ENCODE measurements at regions not wholly inside any gene's neighbourhood (a gene's known extent, or its start where the extent isn't known, plus 50 kb on each side); places are given as distances from the start of the nearest gene placed in this dataset.

DNA sequence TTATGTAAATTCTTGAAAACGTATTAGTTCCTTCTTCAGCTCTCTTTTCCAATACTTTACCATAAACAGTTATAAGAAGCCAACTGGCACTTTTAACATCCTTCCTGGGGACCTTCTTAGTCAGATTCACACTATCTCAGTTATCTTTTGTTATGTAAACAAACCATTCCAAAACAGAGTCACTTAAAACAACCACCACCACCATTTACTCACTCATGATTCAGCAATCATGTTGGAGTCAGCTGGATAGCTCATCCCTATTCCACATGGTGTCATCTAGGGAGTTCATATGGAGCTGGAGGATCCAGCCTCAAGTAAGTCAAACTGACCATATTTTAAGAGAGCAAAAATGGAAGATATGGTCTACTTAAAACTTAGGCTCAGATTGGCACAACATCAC, 240.3 kb upstream of the IRX3 start:
- DNase-seq (ENCODE audit: low spot score), result no peak
- no peak for FAIRE-seq

DNA sequence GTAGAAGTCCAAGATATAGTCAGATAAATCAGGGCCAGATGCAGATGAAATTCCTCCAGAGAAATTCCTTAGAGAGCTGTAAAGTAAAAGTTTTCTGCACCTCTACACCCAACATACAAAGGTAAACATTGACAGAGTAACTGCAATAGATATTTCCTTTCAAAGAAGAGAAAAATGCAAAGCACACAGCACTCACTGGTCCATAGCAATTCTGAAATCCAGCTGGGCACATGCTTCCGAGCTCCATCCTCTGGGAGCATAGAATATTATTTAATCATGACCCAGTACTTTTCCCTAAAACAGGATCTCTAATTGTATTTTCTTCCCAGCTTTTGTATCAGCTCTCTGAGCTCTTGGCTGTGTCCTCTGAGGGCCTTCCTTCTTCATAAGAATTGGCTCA, 239.5 kb upstream of the IRX3 start:
- FAIRE-seq (no peak), DNase-seq (ENCODE audit: low spot score) (no peak)

DNA sequence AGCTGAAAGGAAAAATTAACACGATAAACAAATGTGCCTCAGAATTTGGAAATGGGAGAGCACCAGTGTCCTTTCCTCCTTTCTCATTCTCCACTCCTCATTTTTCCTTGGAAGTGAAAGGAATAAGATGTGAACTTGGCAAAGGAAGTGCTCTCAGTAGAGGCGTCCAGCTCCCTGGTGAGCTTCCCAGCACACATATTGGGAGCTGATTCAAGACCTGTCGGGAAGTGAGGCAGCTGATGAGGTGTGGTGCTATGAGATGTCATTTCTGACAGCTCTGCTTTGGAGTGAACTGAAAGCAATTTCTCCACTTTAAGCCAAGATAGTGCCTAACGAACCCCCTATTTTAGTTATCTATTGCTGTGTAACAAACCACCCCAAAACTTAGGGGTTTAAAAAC, 238.5 kb upstream of the IRX3 start:
- DNase-seq (ENCODE audit: low spot score), result no peak
- FAIRE-seq, result no peak

DNA sequence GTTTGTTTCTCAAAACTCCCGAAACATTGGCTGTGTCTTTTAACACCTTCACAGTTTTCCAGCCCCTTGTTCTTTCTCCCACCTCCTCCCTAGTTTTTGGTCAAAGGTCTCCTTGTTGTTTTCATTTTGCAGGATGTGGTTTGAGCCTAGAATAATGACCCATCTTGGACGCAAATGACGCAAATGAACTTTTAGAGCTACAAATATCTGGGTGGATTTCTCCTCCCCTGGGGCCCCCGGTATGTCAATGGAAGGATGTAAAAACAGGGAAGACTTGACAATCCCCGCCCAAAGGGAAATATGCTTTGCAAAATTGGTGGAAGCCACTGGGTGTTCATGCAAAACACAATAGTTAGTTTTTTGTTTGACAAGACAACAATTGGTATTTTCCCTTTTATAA, 236.0 kb upstream of the IRX3 start:
- DNase-seq (ENCODE audit: low spot score), result no peak
- no peak for FAIRE-seq

DNA sequence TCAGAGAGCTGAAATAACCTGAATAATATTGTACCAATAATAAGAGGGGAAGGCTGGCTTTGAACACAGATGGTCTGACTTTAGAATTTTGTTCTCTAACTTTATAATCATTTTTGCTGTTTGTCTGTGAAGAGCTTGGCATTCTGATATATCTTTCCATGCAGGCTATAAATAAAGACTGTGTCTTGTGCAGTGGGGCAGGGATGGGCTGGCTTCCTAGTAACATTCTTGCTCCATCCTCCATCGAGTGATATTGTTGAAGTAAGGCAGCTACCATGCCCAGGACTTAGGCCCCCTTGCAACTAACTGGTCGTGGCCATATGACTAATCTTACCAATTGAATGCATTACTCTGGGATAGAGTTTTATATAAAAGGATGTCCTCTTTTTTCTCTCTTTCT, 234.7 kb upstream of the IRX3 start:
- FAIRE-seq, result no peak

DNA sequence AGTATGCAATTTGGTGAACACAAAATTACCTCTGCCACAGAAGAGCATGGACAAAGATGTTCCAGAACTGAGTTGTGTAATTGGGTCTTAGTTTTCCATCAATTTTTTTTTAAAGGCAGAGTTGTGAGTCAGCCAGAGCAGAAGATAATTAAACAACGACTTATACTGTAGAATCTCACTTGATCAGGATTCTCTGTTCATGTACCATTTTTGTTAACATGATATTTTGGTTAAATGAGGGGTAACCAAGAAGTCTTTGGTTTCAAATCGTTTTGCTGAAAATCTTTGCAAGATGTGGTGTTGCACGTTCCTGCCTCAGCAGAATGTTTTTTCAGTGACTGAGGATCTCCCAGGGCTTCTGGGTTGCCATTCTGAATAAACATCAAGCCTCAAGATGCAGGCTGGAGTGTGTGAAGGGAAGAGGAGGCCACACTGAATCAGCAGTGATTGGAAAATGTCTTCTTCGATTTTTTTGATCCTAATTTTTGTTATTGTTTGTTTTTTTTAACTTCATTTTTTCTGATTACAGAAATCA, 232.6 kb upstream of the IRX3 start:
- no peak for DNase-seq (ENCODE audit: low spot score)
- no peak for FAIRE-seq

More for the DNA sequence above, 234.7 kb upstream of the IRX3 start:
- DNase-seq (ENCODE audit: low spot score), result no peak

DNA sequence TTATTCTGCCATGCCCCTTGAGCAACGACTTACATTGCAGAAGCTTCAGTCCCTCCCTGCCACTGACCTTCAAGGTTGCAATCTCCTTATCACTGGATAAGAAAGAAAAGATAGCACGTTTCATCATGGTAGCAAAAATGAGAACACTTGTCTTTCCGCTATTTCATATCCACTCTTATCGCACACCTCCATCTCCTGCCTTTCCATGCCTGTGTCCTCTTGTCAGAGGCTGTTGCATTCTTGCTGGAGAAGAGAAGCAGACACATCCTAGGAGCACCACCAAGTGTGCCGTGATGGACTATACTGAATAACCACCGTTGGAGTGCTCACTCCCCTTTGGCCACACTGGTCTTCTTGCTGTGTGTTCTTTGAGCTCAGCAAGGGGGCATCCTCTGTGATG, 230.6 kb upstream of the IRX3 start:
- DNase-seq (ENCODE audit: low spot score), result no peak
- no peak for FAIRE-seq

DNA sequence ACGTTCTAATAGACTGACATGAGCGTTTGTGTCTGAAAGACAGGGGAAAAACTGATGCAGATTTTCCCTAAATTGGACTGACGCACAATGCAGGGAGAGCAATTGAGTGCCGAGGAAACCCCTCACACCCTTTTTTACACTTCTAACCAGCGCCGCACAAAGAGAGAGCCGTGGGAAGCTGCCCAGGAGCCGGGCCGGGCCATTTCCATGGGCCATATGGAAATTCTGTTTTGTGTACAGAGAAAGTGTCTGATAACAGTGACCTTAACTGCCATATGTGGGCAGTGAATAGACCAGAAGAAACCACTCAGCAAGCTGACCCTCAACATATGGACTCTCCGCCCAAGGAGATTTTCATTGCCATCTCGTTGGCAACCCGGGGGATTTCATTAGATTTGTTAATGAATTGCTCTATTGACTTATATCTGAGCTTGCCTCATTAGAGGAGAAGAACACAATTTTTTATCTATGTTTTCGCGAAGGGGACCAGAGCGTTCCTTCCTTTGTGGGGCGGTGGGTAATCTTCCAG, 225.9 kb upstream of the IRX3 start:
- DNase-seq (ENCODE audit: low spot score), result no peak
- FAIRE-seq, result no peak

DNA sequence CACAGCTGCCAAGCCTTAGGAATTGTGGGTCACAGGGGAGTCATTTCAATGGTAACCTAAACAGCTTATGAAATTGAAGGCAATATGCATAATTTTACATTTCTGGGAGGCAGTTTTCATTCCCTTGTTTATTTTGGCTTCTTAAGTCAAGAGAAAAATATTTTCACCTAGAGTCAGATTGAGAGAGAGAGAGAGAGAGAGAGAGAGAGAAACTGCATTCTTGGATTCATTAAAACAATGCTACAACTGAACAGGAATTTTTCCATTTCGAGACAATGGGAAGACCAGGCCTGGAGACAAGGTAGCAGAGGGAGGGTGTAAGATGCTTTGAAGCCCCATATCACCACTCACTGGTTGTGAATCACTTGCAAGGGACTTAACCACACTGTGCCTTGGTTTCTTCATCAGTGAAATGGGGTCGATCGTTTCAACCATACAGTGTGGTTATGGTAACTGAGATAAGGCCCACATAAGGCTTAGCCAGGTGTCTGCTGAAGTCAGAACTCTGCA, 224.7 kb upstream of the IRX3 start:
- FAIRE-seq, result no peak
- no peak for DNase-seq (ENCODE audit: low spot score)

DNA sequence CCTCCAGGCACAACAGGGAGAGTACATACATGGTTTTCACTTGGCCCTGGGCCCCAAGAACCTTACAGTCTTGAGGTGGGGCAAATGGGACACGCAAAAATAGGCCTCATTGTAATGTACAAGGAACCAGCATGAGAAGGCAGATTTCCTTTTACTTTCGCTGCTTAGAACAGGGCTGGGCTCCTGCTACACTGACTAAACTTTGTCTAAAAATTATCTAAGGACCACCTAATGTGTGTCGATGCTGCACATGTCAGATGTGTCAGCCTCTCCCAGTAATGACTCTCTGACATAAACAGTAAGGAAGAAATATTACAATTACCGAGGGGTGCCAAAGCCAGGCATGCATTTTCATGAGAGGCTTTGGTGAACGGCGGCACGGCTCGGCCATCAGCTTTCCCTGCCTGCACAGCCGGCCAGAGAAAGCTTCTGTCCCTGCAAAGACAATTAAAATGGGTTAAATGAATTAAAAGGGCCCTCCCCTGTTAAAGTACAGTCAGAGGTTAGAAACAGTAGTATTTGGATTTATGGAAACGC, 224.2 kb upstream of the IRX3 start:
- DNase-seq (ENCODE audit: low spot score) (no peak), FAIRE-seq (no peak)

DNA sequence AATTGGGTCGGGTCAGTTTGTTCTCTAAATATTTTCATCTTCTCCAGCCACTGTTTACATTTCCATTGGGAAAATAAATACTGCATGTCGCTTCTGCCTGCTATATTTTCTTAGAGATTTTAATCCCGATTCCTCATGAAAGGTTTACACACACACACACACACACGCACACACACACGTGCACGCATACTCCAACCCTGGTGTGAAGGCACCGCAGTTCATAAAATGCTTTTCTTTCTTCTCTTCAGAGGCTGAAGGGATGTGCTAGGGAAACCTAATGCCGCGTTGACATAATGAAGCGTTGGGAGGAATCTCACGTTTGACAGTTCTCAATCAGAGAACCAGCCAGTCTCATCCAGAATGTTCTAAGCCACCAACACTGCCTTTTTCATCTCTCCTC, 222.9 kb upstream of the IRX3 start:
- FAIRE-seq (no peak), DNase-seq (ENCODE audit: low spot score) (no peak)

DNA sequence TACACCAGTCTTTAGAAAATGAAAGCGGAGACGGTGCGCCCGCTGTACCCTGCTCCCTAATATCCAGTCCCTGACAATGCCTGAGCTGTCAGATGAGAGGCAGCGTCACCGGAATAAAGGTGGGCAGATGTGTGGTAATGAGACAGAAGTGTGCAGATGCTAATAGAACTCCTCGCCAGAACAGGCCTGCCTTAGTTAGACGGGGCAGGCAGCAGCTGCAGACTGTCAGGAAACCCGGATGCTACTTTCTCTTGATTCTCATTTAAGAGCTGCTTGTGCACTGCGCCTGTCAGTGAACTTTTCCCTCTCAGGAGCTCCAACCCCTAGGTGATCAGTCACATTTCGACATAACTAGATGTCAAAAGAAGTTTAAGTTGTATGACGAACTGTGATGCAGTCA, 221.8 kb upstream of the IRX3 start:
- DNase-seq (ENCODE audit: low spot score) (no peak), FAIRE-seq (no peak)

DNA sequence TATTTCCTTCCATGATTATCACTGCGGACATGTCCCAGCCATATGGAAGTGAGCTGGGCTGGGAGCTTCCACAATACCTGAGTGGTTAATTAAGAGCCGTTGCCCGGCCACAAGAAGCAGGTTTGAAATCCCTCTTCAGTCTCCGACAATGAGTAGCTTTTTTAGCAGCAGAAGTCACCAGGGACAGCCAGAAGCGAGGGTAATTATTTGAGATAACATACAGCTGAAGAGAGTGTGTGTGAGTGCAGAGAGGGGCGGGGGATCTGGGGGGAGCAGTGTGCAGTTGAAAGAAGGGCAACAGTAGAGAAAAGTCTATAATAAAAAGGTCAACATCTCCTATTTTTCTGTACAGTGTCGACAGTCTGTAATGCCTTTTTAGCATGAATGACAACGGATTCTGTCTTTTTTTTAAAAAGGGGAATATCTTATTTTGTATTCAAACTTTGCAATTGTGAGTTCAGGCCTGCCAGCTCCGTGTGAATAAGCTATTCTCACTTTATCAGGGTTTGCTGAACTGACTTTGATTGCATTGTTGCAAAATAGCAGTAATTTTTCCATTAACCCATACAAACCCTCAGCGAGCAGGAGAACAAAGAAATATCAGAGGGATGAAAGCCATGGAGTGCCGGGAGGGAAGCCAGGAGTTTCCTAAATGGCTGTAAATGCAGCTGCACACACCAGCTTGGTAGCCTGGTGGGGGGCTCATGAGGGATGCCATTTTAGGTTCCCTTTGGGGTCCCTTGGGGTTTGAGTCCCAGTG, 220.3 kb upstream of the IRX3 start:
- DNase-seq (ENCODE audit: low spot score), result no peak

DNA sequence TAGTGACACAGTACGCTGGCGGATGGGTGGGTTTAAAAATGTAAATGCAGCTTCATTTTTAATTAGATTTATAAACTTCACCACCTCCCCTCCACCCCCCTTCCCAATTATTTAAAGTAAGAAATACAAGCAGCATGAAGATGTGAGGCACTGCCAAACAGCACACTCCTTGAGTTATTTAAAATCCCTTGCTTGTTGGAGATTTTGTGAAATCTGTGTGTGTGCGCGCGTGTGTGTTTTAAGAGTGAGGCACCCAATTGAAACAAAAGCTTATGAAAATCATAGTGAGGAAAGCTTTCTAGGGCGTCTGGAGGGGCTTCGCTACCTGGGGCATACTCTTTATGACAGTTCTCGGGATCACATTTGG, 219.6 kb upstream of the IRX3 start:
- FAIRE-seq (no peak), DNase-seq (ENCODE audit: low spot score) (no peak)

More for the DNA sequence above, 220.3 kb upstream of the IRX3 start:
- no peak for FAIRE-seq

DNA sequence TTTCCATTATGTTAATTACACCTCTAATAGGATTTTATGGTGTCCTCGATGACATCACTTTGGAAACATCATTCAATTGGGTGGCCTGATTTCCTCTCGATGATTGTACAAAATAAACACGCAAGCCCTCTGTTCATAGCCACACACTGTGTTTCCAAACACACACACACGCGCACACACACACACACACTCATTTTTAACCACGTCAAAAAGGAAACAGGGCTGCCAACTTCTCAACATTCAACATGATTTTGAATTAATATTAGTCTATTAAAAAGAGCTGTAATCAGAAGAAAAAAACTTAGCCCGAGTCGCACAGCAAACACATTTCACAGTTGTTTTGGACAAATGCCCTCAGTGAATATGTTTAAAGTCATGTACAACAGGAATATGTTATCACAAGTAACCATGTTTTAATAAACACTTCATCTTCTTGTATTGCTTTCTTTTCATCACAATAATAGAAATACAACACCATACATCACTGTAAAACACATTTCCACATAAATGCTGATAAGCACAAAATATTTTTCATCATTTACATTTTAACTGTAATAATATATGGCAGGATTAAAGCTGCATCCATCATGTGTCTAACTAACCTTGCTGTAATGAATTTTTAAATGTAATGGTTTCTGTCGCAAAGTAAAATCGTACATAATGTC, 219.1 kb upstream of the IRX3 start:
- no peak for FAIRE-seq
- DNase-seq (ENCODE audit: low spot score), result no peak

DNA sequence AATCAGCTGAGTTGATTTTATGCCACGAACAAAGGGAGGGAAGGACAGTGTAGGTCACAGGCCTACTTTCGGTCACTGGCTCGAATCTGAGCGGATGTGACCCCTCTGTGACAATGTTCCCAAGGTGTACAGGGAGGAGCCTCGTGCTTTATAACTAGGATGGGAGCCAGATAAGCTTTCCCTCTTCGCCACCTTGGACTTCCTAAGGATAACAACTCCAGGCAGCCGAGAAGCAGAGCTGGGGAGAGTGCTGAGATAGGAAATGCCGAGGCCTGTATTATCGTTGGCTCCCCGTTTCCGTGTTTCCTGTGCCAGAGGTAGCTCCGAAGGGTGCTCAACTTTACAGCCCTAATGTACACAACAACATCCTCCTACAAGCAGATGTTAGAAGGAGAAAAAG, 217.8 kb upstream of the IRX3 start:
- DNase-seq (ENCODE audit: low spot score) (no peak), FAIRE-seq (no peak)

DNA sequence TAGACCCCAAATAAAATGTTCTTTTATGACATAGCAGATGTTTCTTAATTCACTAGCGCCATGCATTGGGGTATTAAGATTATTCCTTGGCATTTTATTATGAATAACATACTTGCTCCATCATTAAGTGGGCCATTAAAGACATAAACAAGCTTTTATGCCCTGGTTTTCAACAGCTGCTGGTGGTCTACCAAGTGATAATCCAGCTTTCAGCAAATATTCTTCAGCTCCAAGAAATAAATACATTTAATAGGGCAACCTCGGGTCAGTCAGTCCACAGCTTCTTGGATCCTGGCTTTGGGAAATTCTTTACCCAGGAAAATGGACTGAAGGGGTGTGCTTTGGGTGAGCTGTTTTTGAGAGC, 217.3 kb upstream of the IRX3 start:
- FAIRE-seq, result no peak
- DNase-seq (ENCODE audit: low spot score), result no peak

DNA sequence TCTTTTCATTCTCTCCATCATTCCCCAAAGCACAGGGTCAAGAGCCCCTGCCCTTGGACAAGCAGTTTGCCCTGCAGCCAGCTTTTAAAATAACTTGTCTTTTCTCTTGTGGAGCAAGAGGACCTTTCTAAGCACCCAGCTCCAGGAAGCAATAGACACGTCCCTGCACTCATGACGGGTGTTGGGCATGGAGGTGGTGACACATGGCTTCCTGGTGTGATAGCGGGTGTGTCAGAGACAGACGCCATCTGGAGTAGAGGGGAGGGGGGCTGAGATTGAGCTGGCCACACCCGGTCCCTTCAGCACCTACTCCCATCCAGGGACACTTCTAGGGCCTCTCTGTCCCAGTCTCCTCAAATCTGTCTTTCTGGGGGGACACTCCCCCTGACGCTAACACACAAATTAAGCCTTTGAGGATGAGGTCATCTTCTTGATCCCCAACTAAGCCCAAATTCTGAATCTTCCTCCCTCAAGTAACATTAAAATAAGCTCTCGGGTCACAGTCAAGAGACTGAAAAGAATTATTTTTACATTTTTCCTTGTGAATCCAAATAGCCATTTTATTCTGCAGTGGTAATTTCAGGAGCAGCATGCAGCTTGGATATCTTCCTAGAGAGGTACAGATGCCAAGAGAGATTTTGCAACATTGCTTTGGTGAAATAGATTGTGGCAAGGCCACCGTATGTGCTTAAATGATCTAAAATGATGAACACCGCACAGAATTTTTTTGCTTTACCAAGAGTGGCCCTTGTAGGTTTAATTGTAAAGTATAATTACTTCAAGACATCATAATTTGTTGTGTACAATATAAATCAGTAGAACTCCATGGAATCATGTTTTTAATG, 216.6 kb upstream of the IRX3 start:
- no peak for DNase-seq (ENCODE audit: low spot score)
- no peak for FAIRE-seq

DNA sequence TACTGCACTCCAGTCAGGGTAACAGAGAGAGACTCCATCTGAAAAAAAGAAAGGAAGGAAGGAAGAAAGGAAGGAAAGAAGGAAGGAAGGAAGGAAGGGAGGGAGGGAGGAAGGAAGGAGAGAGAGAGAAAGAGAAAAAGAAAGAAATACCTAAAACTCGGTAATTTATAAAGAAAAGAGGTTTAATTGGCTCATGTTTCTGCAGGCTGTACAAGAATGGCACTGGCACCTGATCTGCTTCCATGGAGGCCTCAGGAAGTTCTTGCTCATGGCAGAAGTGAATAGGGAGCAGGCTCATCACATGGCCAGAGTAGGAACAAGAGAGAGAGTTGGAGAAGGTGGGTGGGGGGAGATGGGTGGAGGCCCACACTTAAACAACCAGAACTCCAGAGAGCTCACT, 215.2 kb upstream of the IRX3 start:
- no peak for FAIRE-seq
- no peak for DNase-seq (ENCODE audit: low spot score)

DNA sequence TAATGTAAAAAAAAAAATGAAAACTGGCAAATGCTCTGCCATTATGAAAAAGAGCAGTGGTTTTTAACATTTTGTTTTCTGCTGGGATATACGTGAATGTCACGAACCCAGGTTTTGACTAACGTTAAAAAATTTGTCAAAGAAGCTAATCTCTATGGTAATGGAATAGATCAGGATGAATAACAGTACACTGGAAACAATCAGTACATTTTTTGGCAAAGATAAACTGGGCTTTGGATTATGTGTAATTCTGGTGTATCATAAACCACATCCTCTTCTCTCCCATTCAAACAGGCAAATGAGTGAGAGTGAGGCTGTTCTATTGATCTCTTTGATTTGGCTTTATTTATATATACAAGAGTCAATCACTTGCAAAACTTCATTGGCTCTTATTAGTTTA, 207.0 kb upstream of the IRX3 start:
- FAIRE-seq (no peak), DNase-seq (ENCODE audit: low spot score) (no peak)

DNA sequence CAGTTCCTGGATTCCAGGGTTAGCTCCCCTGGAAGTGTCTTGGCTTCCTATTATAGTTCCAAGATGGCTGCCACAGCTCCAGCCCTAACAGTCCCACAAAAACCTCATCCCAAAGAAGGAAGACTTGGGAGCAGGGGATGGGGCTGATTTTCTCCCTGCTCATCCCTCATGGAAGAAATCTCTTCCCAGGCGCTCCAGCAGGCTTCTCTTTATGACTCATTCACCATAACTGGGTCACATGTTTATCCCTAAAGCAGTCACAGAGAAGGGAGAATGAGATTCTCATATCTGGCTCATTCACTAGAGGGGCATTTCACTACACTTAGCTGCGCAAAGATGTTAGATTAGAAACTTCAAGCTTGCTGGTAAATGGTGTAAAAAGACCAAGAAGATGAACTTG, 206.5 kb upstream of the IRX3 start:
- DNase-seq (ENCODE audit: low spot score) (no peak), FAIRE-seq (no peak)

DNA sequence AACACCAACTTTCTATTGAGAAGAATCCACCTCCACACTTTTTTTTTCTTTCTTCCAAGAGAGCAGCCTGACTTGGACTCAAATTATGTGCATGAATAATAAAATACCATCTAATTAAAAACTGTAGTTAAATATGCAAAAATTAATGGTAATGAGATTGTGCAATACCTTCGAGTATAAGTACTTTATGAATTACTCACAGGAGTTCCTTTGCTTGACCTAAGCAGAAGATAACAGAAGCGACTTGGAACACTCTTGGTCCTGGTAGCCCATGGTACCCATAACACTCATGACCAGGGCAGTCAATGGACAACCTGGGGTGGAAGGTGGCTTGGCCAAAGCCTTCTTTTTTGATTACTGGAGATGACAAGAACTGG, 203.5 kb upstream of the IRX3 start:
- FAIRE-seq (no peak), DNase-seq (ENCODE audit: low spot score) (no peak)
